Lower leg skin (tissue), 3 donors: ENCODE measurements at regions not wholly inside any gene's neighbourhood (a gene's known extent, or its start where the extent isn't known, plus 50 kb on each side); places are given as distances from the start of the nearest gene placed in this dataset.

ENCODE experiments used
- CTCF ChIP-seq, 3 donors: fragments of 450-650 bp; IDR thresholded peaks; one replicate each; pipeline ENCODE4 v1.5.1; 2016; ENCODE audit warnings: antibody characterized with exemption in 3 of 3, mild to moderate bottlenecking in 3 of 3, moderate library complexity in 2 of 3
- POLR2A ChIP-seq, 2 donors: fragments of 450-650 bp; IDR thresholded peaks; one replicate each; pipeline ENCODE4 v1.6.1; 2016 to 2017; ENCODE audit warnings: antibody characterized with exemption in 2 of 2, mild to moderate bottlenecking in 1 of 2, moderate library complexity in 1 of 2

- TF ChIP-seq CTCF (IDR thresholded peaks at IDR 0.05) = no peak
- TF ChIP-seq POLR2A (IDR thresholded peaks at IDR 0.05) = no peak
Observed at GRCh38 chr2:210768329-210768910, 212.0 kb downstream of the CPS1 start.
